22Rv1 (cell line): ENCODE measurements at regions not wholly inside any gene's neighbourhood (a gene's known extent, or its start where the extent isn't known, plus 50 kb on each side); places are given as distances from the start of the nearest gene placed in this dataset.

Experiments used
- CTCF ChIP-seq: fragments of 450-650 bp; IDR thresholded peaks from 2 replicates; pipeline ENCODE4 v1.5.1; 2017; ENCODE audit warnings: mild to moderate bottlenecking
- ZFX ChIP-seq: fragments of 450-650 bp; IDR thresholded peaks from 2 replicates; pipeline ENCODE4 v1.6.1; 2017; ENCODE audit warnings: antibody characterized with exemption, borderline replicate concordance

- TF ChIP-seq CTCF = no peak
- TF ChIP-seq ZFX = no peak
These were observed 231.9 kb downstream of the KLF12 start for GRCh38 chr13:73902296-73902695.
